ENCODE measurements at regions not wholly inside any gene's neighbourhood (a gene's known extent, or its start where the extent isn't known, plus 50 kb on each side); places are given as distances from the start of the nearest gene placed in this dataset.

DNA sequence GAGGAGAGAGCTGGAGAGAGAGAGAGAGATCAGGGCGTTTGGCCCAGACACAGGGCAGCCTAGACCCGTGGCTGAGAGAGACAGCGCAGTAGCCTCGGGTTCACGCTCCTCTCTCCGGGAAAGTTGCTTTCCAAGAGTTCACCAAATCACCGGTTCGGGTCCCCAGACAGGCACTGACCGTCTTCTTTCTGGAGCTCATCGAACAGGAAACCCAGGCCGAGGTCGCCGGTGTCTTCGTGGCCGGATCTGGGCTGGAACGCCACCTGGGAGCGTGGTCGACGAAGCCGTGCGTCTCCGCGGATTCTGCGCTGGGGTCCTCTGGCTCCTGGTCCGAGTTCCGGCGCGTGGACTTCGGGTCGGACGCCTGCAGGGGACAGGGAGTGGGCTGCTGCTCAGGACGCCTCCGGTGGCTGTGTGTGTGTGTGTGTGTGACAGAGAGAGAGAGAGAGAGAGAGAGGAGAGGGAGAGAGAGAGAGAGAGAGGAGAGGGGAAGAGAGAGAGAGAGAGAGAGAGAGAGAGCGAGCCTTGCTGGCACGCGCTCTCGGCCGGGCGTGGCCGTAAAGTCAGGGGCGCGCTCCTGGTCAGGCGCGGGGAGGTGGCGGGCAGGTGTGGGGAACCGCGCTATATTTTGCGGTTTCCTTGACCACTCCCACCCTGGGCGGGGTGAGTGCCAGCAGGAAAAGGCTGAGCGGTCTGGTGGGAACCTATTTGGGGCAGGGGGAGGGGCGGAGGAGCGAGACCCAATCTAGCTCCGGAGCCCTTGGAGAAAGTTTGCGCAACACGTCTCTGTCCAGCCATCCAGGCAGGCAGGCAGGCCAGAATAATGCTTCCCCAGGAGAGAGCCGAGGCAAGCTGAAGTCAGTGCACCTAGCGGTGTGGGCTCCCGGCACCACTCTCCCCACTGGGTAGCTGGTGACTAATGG lies 62.1 kb downstream of the RHOXF2B start (continued):
- no peak for TF ChIP-seq PBX3 (CRISPR knock-in tag; IDR thresholded peaks at IDR 0.05)
- TF ChIP-seq ZNF629 (tag by site-specific recombination; IDR thresholded peaks at IDR 0.05) = no peak
- TF ChIP-seq HOXA7 (CRISPR knock-in tag; IDR thresholded peaks at IDR 0.05; ENCODE audit: borderline replicate concordance) = no peak
- no peak for TF ChIP-seq ZNF837 (tag by site-specific recombination; IDR thresholded peaks at IDR 0.05)
- no peak for TF ChIP-seq ZEB2 (tag by site-specific recombination; IDR thresholded peaks at IDR 0.05)
- TF ChIP-seq ZBTB44 (tag by site-specific recombination; IDR thresholded peaks at IDR 0.05) = no peak
- TF ChIP-seq ZNF10 (tag by site-specific recombination; IDR thresholded peaks at IDR 0.05) = no peak
- TF ChIP-seq ZNF112 (tag by site-specific recombination; IDR thresholded peaks at IDR 0.05) = no peak
- TF ChIP-seq ZNF571 (tag by site-specific recombination; IDR thresholded peaks at IDR 0.05) = no peak
- TF ChIP-seq KLF8 (tag by site-specific recombination; IDR thresholded peaks at IDR 0.05) = 0 out of 2 replicates have a peak, but pooled peaks have one; percentile 47
- TF ChIP-seq ZNF202 (tag by site-specific recombination; IDR thresholded peaks at IDR 0.05; ENCODE audit: borderline replicate concordance) = no peak
- no peak for TF ChIP-seq ZNF239 (tag by site-specific recombination; IDR thresholded peaks at IDR 0.05)
- TF ChIP-seq ZNF341 (tag by site-specific recombination; IDR thresholded peaks at IDR 0.05; ENCODE audit: low read depth) = peak; percentile 15; the same call in 1 of the 2 replicates
- no peak for TF ChIP-seq ATF2 (tag by site-specific recombination; IDR thresholded peaks at IDR 0.05; ENCODE audit: low read depth)
- TF ChIP-seq ZNF211 (tag by site-specific recombination; IDR thresholded peaks at IDR 0.05; ENCODE audit: low read depth) = 0 out of 2 replicates have a peak, but pooled peaks have one; percentile 25
- no peak for TF ChIP-seq ZNF776 (tag by site-specific recombination; IDR thresholded peaks at IDR 0.05; ENCODE audit: borderline replicate concordance)
- no peak for TF ChIP-seq ZNF549 (tag by site-specific recombination; IDR thresholded peaks at IDR 0.05)
- no peak for TF ChIP-seq ZNF530 (tag by site-specific recombination; IDR thresholded peaks at IDR 0.05; ENCODE audit: low read depth)
- TF ChIP-seq ZNF37A (tag by site-specific recombination; IDR thresholded peaks at IDR 0.05) = no peak
- TF ChIP-seq BCL11B (tag by site-specific recombination; IDR thresholded peaks at IDR 0.05; ENCODE audit: low read depth) = no peak
- TF ChIP-seq SP7 (tag by site-specific recombination; IDR thresholded peaks at IDR 0.05) = 0 out of 2 replicates have a peak, but pooled peaks have one; percentile 17
- TF ChIP-seq FEZF1 (tag by site-specific recombination; IDR thresholded peaks at IDR 0.05) = peak; percentile 57
- no peak for TF ChIP-seq ZNF280C (tag by site-specific recombination; IDR thresholded peaks at IDR 0.05)
- TF ChIP-seq GLIS2 (tag by site-specific recombination; IDR thresholded peaks at IDR 0.05) = peak; percentile 29; the same call in 1 of the 2 replicates
- no peak for TF ChIP-seq ZSCAN18 (tag by site-specific recombination; IDR thresholded peaks at IDR 0.05)
- TF ChIP-seq OVOL3 (tag by site-specific recombination; IDR thresholded peaks at IDR 0.05) = no peak
- TF ChIP-seq, protein P1, sequence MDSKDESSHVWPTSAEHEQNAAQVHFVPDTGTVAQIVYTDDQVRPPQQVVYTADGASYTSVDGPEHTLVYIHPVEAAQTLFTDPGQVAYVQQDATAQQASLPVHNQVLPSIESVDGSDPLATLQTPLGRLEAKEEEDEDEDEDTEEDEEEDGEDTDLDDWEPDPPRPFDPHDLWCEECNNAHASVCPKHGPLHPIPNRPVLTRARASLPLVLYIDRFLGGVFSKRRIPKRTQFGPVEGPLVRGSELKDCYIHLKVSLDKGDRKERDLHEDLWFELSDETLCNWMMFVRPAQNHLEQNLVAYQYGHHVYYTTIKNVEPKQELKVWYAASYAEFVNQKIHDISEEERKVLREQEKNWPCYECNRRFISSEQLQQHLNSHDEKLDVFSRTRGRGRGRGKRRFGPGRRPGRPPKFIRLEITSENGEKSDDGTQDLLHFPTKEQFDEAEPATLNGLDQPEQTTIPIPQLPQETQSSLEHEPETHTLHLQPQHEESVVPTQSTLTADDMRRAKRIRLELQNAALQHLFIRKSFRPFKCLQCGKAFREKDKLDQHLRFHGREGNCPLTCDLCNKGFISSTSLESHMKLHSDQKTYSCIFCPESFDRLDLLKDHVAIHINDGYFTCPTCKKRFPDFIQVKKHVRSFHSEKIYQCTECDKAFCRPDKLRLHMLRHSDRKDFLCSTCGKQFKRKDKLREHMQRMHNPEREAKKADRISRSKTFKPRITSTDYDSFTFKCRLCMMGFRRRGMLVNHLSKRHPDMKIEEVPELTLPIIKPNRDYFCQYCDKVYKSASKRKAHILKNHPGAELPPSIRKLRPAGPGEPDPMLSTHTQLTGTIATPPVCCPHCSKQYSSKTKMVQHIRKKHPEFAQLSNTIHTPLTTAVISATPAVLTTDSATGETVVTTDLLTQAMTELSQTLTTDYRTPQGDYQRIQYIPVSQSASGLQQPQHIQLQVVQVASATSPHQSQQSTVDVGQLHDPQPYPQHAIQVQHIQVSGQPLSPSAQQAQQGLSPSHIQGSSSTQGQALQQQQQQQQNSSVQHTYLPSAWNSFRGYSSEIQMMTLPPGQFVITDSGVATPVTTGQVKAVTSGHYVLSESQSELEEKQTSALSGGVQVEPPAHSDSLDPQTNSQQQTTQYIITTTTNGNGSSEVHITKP (tag by site-specific recombination; IDR thresholded peaks at IDR 0.05) = no peak
- TF ChIP-seq GLIS1 (tag by site-specific recombination; IDR thresholded peaks at IDR 0.05) = no peak

Data from HEK293 (cell line).